Left ventricle myocardium superior (tissue), 1 donor: ENCODE measurements at regions not wholly inside any gene's neighbourhood (a gene's known extent, or its start where the extent isn't known, plus 50 kb on each side); places are given as distances from the start of the nearest gene placed in this dataset.

Experiments used
- ATAC-seq: fragments of 200-7000 bp; cut with Tn5 transposase; one replicate; pipeline ENCODE4 v1.9.1; 2020; ENCODE audit warnings: mild to moderate bottlenecking, moderate library complexity
- DNase-seq: peaks from one replicate; pipeline ENCODE4 v3.0.0-alpha.2; 2020
- intact Hi-C: fragments of 100-400 bp; cut with micrococcal nuclease; formaldehyde crosslinking; loops from one replicate; pipeline ENCODE4 v1.11.0; 2022
- donor health status: DM: no; HTN: yes; CAD: no; lungs with severe emphysema.

GRCh38 chr5:152933056-152933455, 528.0 kb upstream of the NMUR2 start:
- ATAC-seq (no peak), DNase-seq (no peak)
- intact Hi-C loops: no loop called here

- ATAC-seq: no peak
- intact Hi-C loops: no loop called here
These were observed 533.6 kb upstream of the NMUR2 start for GRCh38 chr5:152938630-152939029.

GRCh38 chr5:152942633-152943336, 537.7 kb upstream of the NMUR2 start:
- DNase-seq (no peak), ATAC-seq (peak; percentile 57)
- intact Hi-C loops: no loop called here

More at GRCh38 chr5:152938630-152939029, 533.6 kb upstream of the NMUR2 start:
- DNase-seq: no peak

- DNase-seq (no peak), ATAC-seq (no peak)
- intact Hi-C loops: no loop called here
These were observed 536.5 kb upstream of the GRIA1 start for GRCh38 chr5:152953788-152954483.

GRCh38 chr5:152956943-152957613, 533.4 kb upstream of the GRIA1 start:
- intact Hi-C loops: no loop called here
- no peak for DNase-seq
- ATAC-seq: no peak

- DNase-seq (no peak), ATAC-seq (no peak)
- intact Hi-C loops: no loop called here
These were observed 512.2 kb upstream of the GRIA1 start for GRCh38 chr5:152978141-152978835.

GRCh38 chr5:152987131-152987530, 503.3 kb upstream of the GRIA1 start:
- intact Hi-C loops: no loop called here
- ATAC-seq: no peak

GRCh38 chr5:152990217-152990616, 500.3 kb upstream of the GRIA1 start:
- ATAC-seq (no peak), DNase-seq (no peak)
- intact Hi-C loops: no loop called here

More at GRCh38 chr5:152987131-152987530, 503.3 kb upstream of the GRIA1 start:
- no peak for DNase-seq

- intact Hi-C loops: no loop called here
- ATAC-seq: no peak
- no peak for DNase-seq
These were observed 499.8 kb upstream of the GRIA1 start for GRCh38 chr5:152990649-152991048.

- intact Hi-C loops: no loop called here
- DNase-seq: no peak
- ATAC-seq: no peak
These were observed 496.3 kb upstream of the GRIA1 start for GRCh38 chr5:152994033-152994680.

GRCh38 chr5:152995214-152995725, 495.2 kb upstream of the GRIA1 start:
- intact Hi-C loops: no loop called here
- ATAC-seq: no peak

GRCh38 chr5:153005711-153006110, 484.8 kb upstream of the GRIA1 start:
- ATAC-seq: no peak
- intact Hi-C loops: no loop called here
- no peak for DNase-seq

More at GRCh38 chr5:152995214-152995725, 495.2 kb upstream of the GRIA1 start:
- no peak for DNase-seq

GRCh38 chr5:153006681-153007080, 483.8 kb upstream of the GRIA1 start:
- DNase-seq: no peak
- intact Hi-C loops: no loop called here
- no peak for ATAC-seq

GRCh38 chr5:153014194-153014593, 476.3 kb upstream of the GRIA1 start:
- DNase-seq (no peak), ATAC-seq (no peak)
- intact Hi-C loops: no loop called here

GRCh38 chr5:153018121-153018520, 472.3 kb upstream of the GRIA1 start:
- no peak for ATAC-seq
- intact Hi-C loops: no loop called here

GRCh38 chr5:153030755-153031725, 459.4 kb upstream of the GRIA1 start:
- intact Hi-C loops: no loop called here
- ATAC-seq: no peak
- no peak for DNase-seq

More at GRCh38 chr5:153018121-153018520, 472.3 kb upstream of the GRIA1 start:
- no peak for DNase-seq

- intact Hi-C loops: no loop called here
- DNase-seq: no peak
- ATAC-seq: no peak
These were observed 451.0 kb upstream of the GRIA1 start for GRCh38 chr5:153039501-153039900.

GRCh38 chr5:153043886-153044285, 446.6 kb upstream of the GRIA1 start:
- ATAC-seq: no peak
- DNase-seq: no peak
- intact Hi-C loops: no loop called here
